ENCODE measurements at regions not wholly inside any gene's neighbourhood (a gene's known extent, or its start where the extent isn't known, plus 50 kb on each side); places are given as distances from the start of the nearest gene placed in this dataset.

DNA sequence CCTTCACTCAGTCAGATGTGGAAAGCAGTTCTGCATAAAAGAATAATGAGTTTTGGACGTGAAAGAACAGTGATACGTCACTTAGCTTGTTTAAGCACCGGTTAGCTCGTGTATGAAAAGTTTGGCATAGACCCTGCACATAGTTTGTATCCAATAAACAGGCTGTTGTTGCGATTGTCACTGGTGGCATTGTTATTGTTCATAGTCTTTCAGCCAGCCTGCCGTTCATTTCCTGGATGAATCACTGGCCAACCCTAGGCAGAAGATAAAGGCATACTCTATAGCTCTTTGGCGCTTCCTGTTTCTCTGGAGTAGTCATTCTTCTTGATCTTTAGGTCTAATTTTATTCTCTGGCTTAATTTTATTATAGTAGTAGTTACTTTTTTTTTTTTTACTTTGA lies 57.8 kb upstream of the ANKRD30A start:
- TF ChIP-seq, protein P1, sequence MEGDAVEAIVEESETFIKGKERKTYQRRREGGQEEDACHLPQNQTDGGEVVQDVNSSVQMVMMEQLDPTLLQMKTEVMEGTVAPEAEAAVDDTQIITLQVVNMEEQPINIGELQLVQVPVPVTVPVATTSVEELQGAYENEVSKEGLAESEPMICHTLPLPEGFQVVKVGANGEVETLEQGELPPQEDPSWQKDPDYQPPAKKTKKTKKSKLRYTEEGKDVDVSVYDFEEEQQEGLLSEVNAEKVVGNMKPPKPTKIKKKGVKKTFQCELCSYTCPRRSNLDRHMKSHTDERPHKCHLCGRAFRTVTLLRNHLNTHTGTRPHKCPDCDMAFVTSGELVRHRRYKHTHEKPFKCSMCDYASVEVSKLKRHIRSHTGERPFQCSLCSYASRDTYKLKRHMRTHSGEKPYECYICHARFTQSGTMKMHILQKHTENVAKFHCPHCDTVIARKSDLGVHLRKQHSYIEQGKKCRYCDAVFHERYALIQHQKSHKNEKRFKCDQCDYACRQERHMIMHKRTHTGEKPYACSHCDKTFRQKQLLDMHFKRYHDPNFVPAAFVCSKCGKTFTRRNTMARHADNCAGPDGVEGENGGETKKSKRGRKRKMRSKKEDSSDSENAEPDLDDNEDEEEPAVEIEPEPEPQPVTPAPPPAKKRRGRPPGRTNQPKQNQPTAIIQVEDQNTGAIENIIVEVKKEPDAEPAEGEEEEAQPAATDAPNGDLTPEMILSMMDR (IDR thresholded peaks at IDR 0.05), result no peak
- no peak for TF ChIP-seq POLR2A (IDR thresholded peaks at IDR 0.05)

Data from lower leg skin (tissue), 3 donors.